DLD1 (cell line): ENCODE measurements at regions not wholly inside any gene's neighbourhood (a gene's known extent, or its start where the extent isn't known, plus 50 kb on each side); places are given as distances from the start of the nearest gene placed in this dataset.
"Not testable (repeated sequence)": the region's sequence is repeated elsewhere in the genome, so short reads cannot be mapped to it uniquely, and the experiment has no call there.

ENCODE experiments used
- in situ Hi-C: cut with HindIII; loops from 2 replicates; pipeline ENCODE4 v1.10.0; 2017; ENCODE audit warnings: low sequenced_read_pairs

- in situ Hi-C loops = no loop called here
These were observed 289.6 kb downstream of the TEX29 start for GRCh38 chr13:111610081-111610480.

DNA sequence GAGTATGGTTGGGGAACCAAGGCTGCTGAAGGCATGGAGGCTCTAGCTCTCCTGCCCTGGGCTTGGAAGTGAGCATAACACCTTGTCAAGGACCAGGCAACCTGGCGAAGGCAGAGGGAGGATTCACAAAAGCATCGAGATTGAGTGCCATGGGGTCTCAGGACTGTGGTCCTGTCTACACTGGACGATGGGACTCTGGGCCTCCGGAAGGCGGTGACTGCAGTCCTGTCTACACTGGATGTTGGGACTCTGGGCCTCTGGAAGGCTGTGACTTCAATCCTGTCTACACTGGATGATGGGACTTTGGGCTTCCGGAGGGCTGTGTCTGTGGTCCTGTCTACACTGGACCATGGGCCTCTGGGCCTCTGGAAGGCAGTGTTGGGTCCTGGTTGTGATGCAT is 290.4 kb downstream of the TEX29 start:
- in situ Hi-C loops = no loop called here

- in situ Hi-C loops = no loop called here
These were observed 291.2 kb downstream of the TEX29 start for GRCh38 chr13:111611651-111612050.

DNA sequence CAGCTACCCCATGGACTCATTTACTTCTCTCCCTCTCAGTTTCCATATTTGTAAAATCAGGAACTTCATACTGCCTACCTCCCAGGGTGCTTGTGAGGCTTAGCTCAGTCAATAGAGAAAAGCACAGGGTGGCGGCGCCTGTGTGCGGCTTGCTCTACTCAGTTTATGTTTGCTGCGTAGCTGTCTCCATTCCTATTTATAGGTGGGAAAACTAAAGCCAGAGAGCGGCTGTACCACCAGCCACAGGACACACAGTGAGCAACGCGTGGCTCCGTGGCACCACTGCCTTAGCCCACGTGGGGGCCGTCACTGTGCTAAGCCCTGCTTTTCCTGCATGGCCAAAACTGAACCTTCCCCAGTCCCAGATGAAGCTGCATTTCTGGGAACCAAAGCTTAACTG is 292.4 kb downstream of the TEX29 start:
- in situ Hi-C loops = no loop called here

DNA sequence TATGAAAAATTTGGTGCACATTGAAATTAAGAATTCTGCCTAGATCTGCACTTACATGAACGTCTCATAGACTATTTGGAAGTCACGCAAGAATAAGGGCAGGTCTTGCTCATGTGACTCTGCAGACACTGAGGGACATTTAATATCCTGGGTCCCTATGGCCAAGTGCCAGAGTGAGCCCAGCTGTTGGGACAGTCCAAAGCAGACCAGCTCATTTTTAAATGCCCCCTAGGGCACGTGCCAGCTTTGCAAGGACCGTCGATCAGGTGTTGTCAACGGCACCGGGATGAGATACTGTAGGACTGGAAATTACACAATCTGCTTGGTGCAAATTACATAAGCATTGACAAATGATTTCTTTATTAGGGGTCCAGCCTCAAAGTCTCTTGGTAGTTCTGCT is 293.6 kb downstream of the TEX29 start:
- in situ Hi-C loops = no loop called here

- in situ Hi-C loops = no loop called here
These were observed 294.2 kb downstream of the TEX29 start for GRCh38 chr13:111614613-111615012.

GRCh38 chr13:111616203-111616602 is 295.8 kb downstream of the TEX29 start:
- in situ Hi-C loops = no loop called here

- in situ Hi-C loops = no loop called here
These were observed 299.7 kb downstream of the TEX29 start for GRCh38 chr13:111620166-111620565.

DNA sequence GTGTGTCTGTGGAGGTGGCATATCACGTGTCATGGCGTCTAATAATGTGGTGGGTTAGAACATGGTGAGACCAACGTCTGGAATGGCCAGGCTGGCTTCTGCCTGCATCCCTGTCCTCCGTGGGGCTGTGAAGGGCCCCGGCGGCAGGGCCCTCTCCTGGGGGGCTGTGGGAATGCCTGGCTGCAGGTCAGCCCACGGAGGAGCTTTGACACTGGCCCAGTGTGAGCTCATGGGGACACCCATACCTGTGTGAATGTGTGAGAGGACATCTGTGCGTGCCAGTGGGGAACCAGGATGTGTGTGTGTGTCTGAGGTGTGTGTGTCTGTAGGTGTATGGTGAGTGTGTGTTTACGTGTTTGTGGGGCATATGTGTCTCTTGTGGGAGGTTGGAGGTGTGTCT is 300.1 kb downstream of the TEX29 start:
- in situ Hi-C loops = no loop called here

DNA sequence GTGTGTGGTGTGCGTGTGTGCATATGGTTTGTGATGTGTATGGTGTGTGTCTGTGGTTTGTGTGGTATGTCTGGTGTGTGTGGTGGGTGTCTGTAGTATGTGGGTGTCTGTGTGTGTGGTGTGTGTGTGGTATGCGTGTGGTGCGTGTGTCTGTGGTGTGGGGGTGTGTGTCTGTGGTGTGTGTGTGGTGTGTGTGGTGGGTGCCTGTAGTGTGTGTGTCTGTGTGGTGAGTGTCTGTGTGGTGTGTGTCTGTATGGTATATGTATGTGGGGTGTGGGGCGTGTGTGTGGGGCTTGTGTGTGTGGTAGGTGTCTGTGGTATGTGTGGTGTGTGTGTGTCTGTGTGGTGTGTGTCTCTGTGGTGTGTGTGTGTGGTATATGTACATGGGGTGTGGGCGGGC is 300.7 kb downstream of the TEX29 start:
- in situ Hi-C loops = no loop called here

- in situ Hi-C loops = no loop called here
These were observed 301.6 kb downstream of the TEX29 start for GRCh38 chr13:111622051-111622531.

DNA sequence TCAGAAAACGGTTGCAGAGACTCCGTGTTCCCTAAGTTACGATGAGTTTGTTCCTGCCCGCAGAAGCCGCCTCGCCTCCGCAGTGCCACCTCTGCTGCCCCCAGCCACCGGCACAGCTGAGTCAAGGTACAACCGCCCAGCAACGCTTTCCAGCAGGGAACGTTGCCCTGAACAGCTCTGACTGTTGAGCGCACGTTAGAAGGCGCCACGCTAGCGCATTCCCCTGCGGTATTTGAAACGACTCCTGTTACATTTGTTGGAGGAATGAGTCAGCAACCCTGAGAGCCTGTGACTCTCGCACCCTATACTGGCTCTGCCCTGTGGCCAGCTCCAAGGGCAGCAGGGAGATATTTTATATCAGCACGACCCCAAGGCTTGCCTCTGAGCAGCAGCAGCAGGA is 302.8 kb downstream of the TEX29 start:
- in situ Hi-C loops = no loop called here

DNA sequence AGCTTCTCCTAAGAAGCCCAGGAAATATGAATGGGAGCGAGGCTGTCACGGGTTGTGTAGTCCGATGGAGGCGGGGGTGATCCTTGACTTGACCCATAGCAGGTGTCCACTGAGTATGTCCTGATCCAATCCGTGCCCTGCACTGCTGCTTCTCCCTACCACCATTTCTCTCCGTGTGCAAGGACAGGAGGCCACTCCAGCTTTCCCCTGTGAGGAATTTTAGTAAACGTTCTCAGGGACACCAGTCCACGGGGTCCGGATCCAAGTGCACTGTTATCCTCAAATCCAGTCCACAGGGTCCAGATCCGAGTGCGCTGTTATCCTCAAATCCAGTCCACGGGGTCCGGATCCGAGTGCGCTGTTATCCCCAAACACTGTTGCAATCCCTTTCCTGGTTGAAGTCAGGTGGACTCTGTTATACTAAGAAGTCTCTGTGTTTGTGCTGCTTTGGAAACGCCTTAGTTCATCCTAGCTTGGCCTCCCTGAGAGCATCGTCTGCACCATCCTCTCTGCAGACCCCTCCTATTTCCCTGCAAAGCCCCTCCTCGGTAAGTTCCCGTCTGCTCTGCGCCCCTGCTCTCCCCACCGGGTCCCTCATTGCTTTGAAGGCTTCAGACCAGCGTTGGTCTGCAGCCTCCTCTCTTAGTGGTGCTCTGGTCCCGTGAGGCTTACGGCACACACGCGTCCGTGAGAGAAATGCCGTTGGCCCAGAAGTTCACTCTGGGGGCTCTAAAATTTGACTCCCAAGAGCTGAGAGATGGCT is 303.5 kb downstream of the TEX29 start:
- in situ Hi-C loops = no loop called here

DNA sequence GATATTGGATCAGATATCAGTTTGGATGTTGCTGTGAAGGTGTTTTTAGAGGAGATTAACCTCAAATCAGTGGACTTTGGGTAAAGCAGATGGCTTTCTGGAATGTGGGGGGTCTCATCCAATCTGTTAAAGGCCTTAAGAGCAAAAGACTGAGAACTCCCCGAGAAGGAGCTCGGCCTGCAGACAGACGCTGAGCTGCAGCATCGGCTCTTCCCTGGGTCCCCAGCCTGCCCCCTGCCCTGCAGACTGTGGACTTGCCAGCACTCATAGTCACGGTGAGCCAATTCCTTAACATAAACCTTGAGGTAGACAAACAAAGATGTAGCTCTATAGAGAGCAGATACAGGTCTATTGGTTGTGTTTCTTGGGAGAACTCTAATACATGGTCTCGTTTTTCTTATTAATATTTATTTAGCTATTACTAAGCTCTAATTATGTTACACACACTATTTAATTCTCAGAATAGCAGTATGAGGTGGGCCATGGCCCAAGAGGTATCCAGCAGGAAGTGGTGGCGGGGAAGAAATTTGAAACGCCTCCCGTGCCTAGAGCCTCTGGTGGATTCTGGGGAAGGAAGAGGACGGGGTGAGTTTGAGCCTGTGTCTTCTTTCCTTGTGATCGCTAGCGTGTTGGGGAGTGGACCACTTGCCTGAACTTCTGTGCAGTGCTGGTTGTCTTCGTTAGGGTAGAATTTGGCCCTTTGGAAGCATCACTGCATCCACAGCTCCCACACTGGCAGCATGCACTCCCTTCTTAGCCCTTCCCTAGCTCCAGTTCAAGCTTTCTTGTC is 305.3 kb downstream of the TEX29 start:
- in situ Hi-C loops = no loop called here

DNA sequence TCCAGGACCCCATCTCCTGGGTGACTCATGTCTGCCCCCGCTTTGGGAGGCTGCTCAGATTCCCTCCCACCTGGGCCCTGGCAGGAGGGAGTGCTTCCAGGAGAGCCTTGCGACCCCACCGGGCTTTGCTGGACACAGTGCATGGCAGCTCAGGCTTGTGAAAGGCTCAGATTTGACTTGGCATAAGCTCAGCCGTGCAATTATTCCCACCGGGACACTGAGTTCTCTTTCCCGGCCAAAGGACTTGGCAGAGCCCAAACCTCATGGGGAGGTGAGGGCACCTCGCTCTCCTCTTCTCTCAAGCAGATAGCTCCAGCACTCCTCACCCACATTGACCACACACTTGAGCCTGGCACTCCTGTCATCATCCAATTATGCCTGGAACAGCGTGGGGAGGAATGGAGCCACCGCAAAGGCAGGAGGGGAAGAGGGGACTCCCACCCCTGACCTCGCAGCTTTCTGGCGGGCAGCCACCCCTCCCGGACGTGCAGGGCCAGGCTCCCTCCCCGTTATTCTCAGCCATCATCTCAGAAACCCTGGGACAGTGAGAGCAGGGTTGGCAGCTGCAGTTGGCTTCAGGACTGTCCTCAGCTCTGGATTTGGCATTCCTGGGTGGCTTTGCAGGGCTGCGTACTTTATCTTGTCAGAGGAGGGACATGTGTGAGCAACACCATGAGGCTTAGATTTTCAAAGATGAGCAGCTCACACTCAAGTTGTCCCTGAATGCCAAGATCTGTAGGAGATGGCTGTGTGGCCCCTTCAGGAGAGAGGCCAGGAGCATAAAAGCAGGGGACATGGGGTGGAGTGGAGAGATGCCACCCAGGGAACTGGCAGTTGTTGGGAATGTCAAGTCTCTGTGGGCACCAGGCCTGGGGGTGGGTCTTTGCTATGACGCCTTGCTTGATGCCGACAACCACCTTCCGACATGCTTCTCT is 306.2 kb downstream of the TEX29 start:
- in situ Hi-C loops = no loop called here

DNA sequence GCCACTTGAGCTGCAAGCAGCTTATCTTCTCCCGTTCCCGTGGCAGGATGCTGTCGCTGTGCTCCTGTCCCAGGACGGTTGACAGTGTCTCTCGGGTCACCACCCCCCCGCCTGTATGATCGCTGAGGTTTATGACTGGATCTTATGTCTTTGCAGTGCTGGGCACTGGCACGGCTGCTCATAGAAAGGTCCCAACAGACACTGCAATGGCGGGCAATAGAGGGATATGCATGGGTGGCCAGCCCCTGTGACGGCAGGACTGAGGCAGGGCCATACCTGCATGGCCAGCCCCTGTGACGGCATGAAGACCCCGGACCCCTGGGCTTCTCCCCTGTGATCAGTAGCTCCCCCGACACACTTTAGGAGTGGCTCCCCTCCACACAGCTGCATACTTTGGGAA is 307.2 kb downstream of the TEX29 start:
- in situ Hi-C loops = no loop called here

DNA sequence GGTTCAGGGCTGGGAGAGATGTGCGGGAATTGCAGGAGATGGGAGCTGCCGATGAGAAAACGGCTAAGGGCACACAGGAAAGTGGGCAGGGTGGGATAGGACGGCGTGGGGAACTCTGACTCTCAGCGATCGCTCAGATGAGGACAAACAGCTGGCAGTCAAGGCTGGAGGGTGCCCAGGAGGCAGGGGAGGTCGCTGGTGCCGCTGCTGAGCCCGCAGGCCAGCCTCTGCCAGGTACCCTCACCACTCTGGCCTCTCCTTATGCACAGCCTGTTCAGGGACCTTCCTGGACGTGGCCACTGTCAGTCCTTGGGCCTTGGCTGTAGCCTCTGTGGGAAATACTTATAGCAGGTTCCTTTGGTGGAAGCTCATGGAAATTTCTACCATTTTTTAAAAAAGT is 308.6 kb downstream of the TEX29 start:
- in situ Hi-C loops = no loop called here

DNA sequence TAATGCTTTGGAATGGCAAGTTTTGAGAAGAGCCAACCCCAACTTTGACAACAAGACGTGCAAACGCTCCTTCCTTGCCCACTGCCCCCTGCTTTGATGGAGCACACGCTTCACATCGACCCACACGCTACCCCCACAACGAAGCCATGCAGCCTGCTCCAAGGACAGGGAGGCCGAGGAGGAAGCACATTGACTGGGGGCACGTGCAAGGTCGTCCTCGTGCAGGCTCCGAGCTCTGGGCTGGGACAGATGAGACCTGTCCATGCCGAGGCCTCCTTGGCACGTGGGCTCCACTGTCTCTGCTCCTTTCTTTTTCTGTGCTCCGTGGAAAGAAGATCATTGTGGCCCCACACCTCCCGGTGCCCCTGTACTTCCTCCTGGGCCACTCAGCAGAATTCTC is 309.0 kb downstream of the TEX29 start:
- in situ Hi-C loops = no loop called here

GRCh38 chr13:111629926-111630325 is 309.5 kb downstream of the TEX29 start:
- in situ Hi-C loops = no loop called here

GRCh38 chr13:111630406-111630805 is 310.0 kb downstream of the TEX29 start:
- in situ Hi-C loops = no loop called here

DNA sequence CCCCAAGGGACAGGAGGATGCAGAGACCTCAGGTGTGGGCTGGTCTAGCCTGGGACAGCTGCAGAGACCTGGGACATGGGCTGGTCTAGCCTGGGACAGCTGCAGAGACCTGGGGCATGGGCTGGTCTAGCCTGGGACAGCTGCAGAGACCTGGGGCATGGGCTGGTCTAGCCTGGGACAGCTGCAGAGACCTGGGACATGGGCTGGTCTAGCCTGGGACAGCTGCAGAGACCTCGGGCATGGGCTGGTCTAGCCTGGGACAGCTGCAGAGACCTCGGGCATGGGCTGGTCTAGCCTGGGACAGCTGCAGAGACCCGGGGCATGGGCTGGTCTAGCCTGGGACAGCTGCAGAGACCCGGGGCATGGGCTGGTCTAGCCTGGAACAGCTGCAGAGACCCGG is 310.8 kb downstream of the TEX29 start:
- in situ Hi-C loops = not testable (repeated sequence)
